ENCODE measurements at regions not wholly inside any gene's neighbourhood (a gene's known extent, or its start where the extent isn't known, plus 50 kb on each side); places are given as distances from the start of the nearest gene placed in this dataset.

DNA sequence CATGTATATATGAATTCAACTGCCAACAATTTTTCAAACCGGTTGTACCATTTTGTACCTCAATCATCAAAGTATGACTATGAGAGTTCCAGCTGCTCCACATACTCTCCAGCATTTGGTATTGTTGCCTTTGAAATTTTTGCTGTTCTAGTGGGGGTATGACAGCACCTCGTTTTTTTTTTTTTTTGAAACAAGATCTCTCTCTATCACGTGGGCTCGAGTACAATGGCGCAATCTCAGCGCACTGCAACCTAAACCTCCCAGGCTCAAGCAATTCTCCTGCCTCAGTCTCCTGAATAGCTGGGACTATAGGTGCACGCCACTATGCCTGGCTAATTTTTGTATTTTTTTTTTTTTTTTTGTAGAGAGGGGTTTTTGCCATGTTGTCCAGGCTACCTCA, 144.7 kb upstream of the JARID2 start:
- no peaks in the 10 kb centered on the region for H3K36me3 ChIP-seq
- TF ChIP-seq, protein P1, sequence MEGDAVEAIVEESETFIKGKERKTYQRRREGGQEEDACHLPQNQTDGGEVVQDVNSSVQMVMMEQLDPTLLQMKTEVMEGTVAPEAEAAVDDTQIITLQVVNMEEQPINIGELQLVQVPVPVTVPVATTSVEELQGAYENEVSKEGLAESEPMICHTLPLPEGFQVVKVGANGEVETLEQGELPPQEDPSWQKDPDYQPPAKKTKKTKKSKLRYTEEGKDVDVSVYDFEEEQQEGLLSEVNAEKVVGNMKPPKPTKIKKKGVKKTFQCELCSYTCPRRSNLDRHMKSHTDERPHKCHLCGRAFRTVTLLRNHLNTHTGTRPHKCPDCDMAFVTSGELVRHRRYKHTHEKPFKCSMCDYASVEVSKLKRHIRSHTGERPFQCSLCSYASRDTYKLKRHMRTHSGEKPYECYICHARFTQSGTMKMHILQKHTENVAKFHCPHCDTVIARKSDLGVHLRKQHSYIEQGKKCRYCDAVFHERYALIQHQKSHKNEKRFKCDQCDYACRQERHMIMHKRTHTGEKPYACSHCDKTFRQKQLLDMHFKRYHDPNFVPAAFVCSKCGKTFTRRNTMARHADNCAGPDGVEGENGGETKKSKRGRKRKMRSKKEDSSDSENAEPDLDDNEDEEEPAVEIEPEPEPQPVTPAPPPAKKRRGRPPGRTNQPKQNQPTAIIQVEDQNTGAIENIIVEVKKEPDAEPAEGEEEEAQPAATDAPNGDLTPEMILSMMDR (IDR thresholded peaks at IDR 0.05): no peak
- no peaks in the 10 kb centered on the region for H3K27me3 ChIP-seq
- no peak for DNase-seq (ENCODE audit: low spot score in 2 of 2)
- no peaks in the 10 kb centered on the region for H3K9me3 ChIP-seq
- H3K27ac ChIP-seq: no peak overlapping the region
- H3K4me3 ChIP-seq: no peak overlapping the region
- intact Hi-C loops (cut with DNase I): no loop called here
- H3K4me1 ChIP-seq: no peaks in the 10 kb centered on the region

DNA sequence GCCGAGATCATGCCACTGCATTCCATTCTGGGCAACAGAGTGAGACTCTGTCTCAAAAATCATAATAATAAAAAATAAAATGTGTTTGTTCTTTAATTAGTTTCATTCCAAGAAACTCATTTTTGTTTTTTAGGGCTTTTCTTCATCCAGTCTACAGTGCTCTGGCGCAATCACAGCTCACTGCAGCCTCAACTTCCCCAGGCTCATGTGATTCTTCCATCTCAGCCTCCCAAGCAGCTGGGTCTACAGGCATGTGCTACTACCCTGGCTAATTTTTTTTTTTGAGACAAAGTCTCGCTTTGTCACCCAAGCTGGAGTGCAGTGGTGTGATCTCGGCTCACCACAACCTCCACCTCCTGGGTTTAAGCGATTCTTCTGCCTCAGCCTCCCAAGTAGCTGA, 143.6 kb upstream of the JARID2 start:
- Histone ChIP-seq H3K4me1 (no peaks in the 10 kb centered on the region), H3K27ac (no peak overlapping the region), H3K9me3 (no peaks in the 10 kb centered on the region), H3K27me3 (no peaks in the 10 kb centered on the region), H3K36me3 (no peaks in the 10 kb centered on the region), H3K4me3 (no peak overlapping the region)
- intact Hi-C loops (cut with DNase I): no loop called here
- no peak for DNase-seq (ENCODE audit: low spot score in 2 of 2)
- TF ChIP-seq, protein P1 (IDR thresholded peaks at IDR 0.05): no peak

DNA sequence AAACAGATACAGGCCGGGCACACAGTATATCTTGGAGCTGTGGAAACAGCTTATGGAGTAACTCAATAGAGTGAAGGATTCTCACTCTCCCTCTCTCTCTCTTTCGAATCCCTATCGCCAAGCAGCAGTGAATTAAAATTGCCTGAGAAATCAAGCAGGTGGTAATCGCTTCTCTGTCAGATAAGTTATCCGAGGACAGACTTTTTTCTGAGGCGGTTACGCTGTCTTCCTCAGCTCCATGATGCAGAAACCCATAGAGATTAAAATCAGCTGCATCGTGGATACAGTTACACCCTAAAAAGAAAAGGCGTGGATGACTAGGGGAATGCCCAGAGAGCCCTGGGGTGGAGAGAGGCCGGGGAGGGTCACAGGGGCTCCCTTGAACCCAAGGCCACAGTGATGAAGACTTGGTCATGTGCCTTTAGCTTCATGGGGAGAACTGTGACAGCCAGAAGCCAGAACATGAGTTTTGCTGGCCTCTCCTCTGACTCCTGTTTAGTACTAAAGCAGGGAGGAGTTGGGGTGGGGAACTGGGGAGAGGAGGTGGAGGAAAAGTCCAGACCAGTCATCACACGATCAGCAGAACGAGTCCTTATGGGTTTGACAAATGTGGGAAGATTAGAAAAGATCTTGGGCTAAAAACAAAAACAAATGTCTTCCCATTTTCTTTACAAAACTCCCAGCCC, 138.8 kb upstream of the JARID2 start:
- Histone ChIP-seq H3K4me1 (no peaks in the 10 kb centered on the region), H3K27me3 (no peaks in the 10 kb centered on the region), H3K4me3 (no peak overlapping the region), H3K36me3 (no peaks in the 10 kb centered on the region), H3K9me3 (no peaks in the 10 kb centered on the region), H3K27ac (no peak overlapping the region)
- DNase-seq (ENCODE audit: low spot score in 2 of 2): no peak
- TF ChIP-seq, protein P1 (IDR thresholded peaks at IDR 0.05): no peak
- intact Hi-C loops (cut with DNase I): no loop called here

DNA sequence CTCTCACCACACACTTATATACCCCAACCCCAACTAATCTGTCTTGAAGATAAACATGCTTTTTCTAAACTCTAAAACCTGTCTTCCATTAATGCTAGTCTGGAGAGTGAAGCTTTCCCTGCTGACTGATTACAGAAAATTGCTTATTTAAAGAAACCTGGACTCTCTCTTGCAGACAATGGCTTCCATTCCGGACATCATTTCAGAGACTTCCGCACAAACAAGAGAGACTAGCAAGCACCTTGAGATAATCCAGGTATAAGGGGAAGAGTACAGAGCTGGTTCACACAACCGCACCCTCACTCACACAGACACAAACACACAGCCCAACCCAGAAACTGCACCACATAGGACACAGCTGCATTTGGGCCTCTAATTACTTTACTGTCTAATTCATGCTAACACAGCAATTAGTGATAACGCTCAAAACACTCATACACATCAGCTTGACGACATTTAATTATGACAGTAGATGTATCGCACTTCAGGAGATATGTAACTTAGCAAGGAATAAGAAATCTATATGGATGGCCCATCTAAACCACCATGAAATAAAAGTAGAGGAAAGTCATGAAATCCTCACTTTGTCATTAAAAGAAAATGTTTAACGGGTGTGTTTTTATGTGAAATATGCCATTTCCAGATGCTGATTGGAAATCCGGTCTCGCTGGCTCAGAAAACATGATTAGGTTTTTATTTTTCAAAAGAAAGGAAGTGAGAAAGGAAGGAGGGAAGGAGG, 138.1 kb upstream of the JARID2 start:
- TF ChIP-seq, protein P1 (IDR thresholded peaks at IDR 0.05): no peak
- H3K4me1 ChIP-seq: no peaks in the 10 kb centered on the region
- intact Hi-C loops (cut with DNase I): no loop called here
- no peaks in the 10 kb centered on the region for H3K27me3 ChIP-seq
- no peak overlapping the region for H3K27ac ChIP-seq
- no peaks in the 10 kb centered on the region for H3K36me3 ChIP-seq
- no peak overlapping the region for H3K4me3 ChIP-seq
- H3K9me3 ChIP-seq: no peaks in the 10 kb centered on the region
- DNase-seq (ENCODE audit: low spot score in 2 of 2): no peak

DNA sequence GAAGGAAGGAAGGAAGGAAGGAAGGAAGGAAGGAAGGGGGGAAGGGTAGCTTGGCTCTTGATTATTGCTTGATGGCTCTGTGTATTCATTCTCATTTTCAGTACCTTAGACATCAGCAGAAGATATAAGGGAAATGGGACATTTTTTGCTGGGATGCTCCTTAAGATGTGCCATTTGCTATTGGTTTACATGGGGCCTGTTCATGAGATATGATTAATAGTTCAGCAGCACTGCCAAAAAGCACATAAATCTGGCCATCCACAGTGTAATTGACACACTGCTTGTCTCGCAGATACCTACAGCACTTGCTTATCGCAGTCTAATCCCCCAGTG, 137.5 kb upstream of the JARID2 start:
- DNase-seq (ENCODE audit: low spot score in 2 of 2): no peak
- intact Hi-C loops (cut with DNase I): no loop called here
- TF ChIP-seq, protein P1 (IDR thresholded peaks at IDR 0.05): no peak
- no peaks in the 10 kb centered on the region for H3K4me1 ChIP-seq
- H3K27me3 ChIP-seq: no peaks in the 10 kb centered on the region
- no peaks in the 10 kb centered on the region for H3K36me3 ChIP-seq
- H3K4me3 ChIP-seq: no peak overlapping the region
- no peak overlapping the region for H3K27ac ChIP-seq
- H3K9me3 ChIP-seq: no peaks in the 10 kb centered on the region
